ENCODE measurements at regions not wholly inside any gene's neighbourhood (a gene's known extent, or its start where the extent isn't known, plus 50 kb on each side); places are given as distances from the start of the nearest gene placed in this dataset.

GRCh38 chr12:116650585-116651087, 87.2 kb downstream of the SPRING1 start:
- H3K27ac Mint-ChIP-seq (ENCODE audit: unreplicated experiment) = no peak overlapping the region
- no peak overlapping the region for H3K4me3 Mint-ChIP-seq (ENCODE audit: unreplicated experiment)
- no peak for DNase-seq (ENCODE audit: low spot score)
- H3K4me1 Mint-ChIP-seq (ENCODE audit: unreplicated experiment) = peaks cover 3% of the 10 kb centered on the region
- H3K27me3 Mint-ChIP-seq (ENCODE audit: unreplicated experiment) = peaks cover 3% of the 10 kb centered on the region
- no peaks in the 10 kb centered on the region for H3K9me3 Mint-ChIP-seq (ENCODE audit: unreplicated experiment)
- H3K36me3 Mint-ChIP-seq (ENCODE audit: low read depth, unreplicated experiment) = no peaks in the 10 kb centered on the region
- TF ChIP-seq CTCF (IDR thresholded peaks at IDR 0.05; ENCODE audit: unreplicated experiment) = no peak

GRCh38 chr12:116650062-116650461, 87.8 kb downstream of the SPRING1 start:
- no peak for DNase-seq (ENCODE audit: low spot score)
- no peaks in the 10 kb centered on the region for H3K36me3 Mint-ChIP-seq (ENCODE audit: low read depth, unreplicated experiment)
- TF ChIP-seq CTCF (IDR thresholded peaks at IDR 0.05; ENCODE audit: unreplicated experiment) = no peak
- peaks cover 3% of the 10 kb centered on the region for H3K4me1 Mint-ChIP-seq (ENCODE audit: unreplicated experiment)
- H3K27ac Mint-ChIP-seq (ENCODE audit: unreplicated experiment) = no peak overlapping the region
- H3K9me3 Mint-ChIP-seq (ENCODE audit: unreplicated experiment) = no peaks in the 10 kb centered on the region
- no peak overlapping the region for H3K4me3 Mint-ChIP-seq (ENCODE audit: unreplicated experiment)
- peaks cover 3% of the 10 kb centered on the region for H3K27me3 Mint-ChIP-seq (ENCODE audit: unreplicated experiment)

GRCh38 chr12:116647813-116648212, 88.6 kb downstream of the MAP1LC3B2 start:
- no peak for TF ChIP-seq CTCF (IDR thresholded peaks at IDR 0.05; ENCODE audit: unreplicated experiment)
- H3K27ac Mint-ChIP-seq (ENCODE audit: unreplicated experiment) = no peak overlapping the region
- DNase-seq (ENCODE audit: low spot score) = no peak
- no peaks in the 10 kb centered on the region for H3K9me3 Mint-ChIP-seq (ENCODE audit: unreplicated experiment)
- H3K4me1 Mint-ChIP-seq (ENCODE audit: unreplicated experiment) = peaks cover 3% of the 10 kb centered on the region
- H3K27me3 Mint-ChIP-seq (ENCODE audit: unreplicated experiment) = peaks cover 3% of the 10 kb centered on the region
- no peaks in the 10 kb centered on the region for H3K36me3 Mint-ChIP-seq (ENCODE audit: low read depth, unreplicated experiment)
- no peak overlapping the region for H3K4me3 Mint-ChIP-seq (ENCODE audit: unreplicated experiment)

- Mint-ChIP-seq H3K36me3 (ENCODE audit: low read depth, unreplicated experiment) (no peaks in the 10 kb centered on the region), H3K4me1 (ENCODE audit: unreplicated experiment) (peaks cover 3% of the 10 kb centered on the region), H3K4me3 (ENCODE audit: unreplicated experiment) (no peak overlapping the region), H3K9me3 (ENCODE audit: unreplicated experiment) (no peaks in the 10 kb centered on the region), H3K27ac (ENCODE audit: unreplicated experiment) (no peak overlapping the region), H3K27me3 (ENCODE audit: unreplicated experiment) (peaks cover 3% of the 10 kb centered on the region)
- TF ChIP-seq CTCF (IDR thresholded peaks at IDR 0.05; ENCODE audit: unreplicated experiment) = no peak
- no peak for DNase-seq (ENCODE audit: low spot score)
These were observed 87.7 kb downstream of the MAP1LC3B2 start for GRCh38 chr12:116646901-116647300.

- Mint-ChIP-seq H3K9me3 (ENCODE audit: unreplicated experiment) (no peaks in the 10 kb centered on the region), H3K4me3 (ENCODE audit: unreplicated experiment) (no peak overlapping the region)
- TF ChIP-seq CTCF (IDR thresholded peaks at IDR 0.05; ENCODE audit: unreplicated experiment) = no peak
These were observed 85.6 kb downstream of the MAP1LC3B2 start for GRCh38 chr12:116644806-116645205.

More at GRCh38 chr12:116644806-116645205, 85.6 kb downstream of the MAP1LC3B2 start:
- peaks cover 3% of the 10 kb centered on the region for H3K4me1 Mint-ChIP-seq (ENCODE audit: unreplicated experiment)
- no peak for DNase-seq (ENCODE audit: low spot score)
- H3K36me3 Mint-ChIP-seq (ENCODE audit: low read depth, unreplicated experiment) = no peaks in the 10 kb centered on the region
- H3K27me3 Mint-ChIP-seq (ENCODE audit: unreplicated experiment) = peaks cover 3% of the 10 kb centered on the region
- no peak overlapping the region for H3K27ac Mint-ChIP-seq (ENCODE audit: unreplicated experiment)
